SJSA1 (cell line): ENCODE measurements at regions not wholly inside any gene's neighbourhood (a gene's known extent, or its start where the extent isn't known, plus 50 kb on each side); places are given as distances from the start of the nearest gene placed in this dataset.
"Not testable (repeated sequence)": the region's sequence is repeated elsewhere in the genome, so short reads cannot be mapped to it uniquely, and the experiment has no call there.

Source experiments
- DNase-seq, 2 experiments: peaks; one replicate each; pipeline ENCODE4 v3.0.0-alpha.2; 2015 to 2020; ENCODE audit warnings: low spot score in 2 of 2, low read depth in 1 of 2
- H3K27ac ChIP-seq: fragments of 250-450 bp; sonication (Bioruptor Pico); 2 replicates; pipeline ENCODE4 v1.5.1; 2020; ENCODE audit warnings: mild to moderate bottlenecking, moderate library complexity
- H3K27me3 ChIP-seq: fragments of 250-450 bp; sonication (Bioruptor Pico); replicated peaks from 2 replicates; pipeline ENCODE4 v1.5.1; 2020; ENCODE audit warnings: mild to moderate bottlenecking, moderate library complexity
- H3K36me3 ChIP-seq: fragments of 250-450 bp; sonication (Bioruptor Pico); 2 replicates; pipeline ENCODE4 v1.5.1; 2020; ENCODE audit warnings: mild to moderate bottlenecking
- H3K4me1 ChIP-seq: fragments of 250-450 bp; sonication (Bioruptor Pico); replicated peaks from 2 replicates; pipeline ENCODE4 v1.6.1; 2021; ENCODE audit warnings: mild to moderate bottlenecking
- H3K4me3 ChIP-seq: fragments of 250-450 bp; sonication (Bioruptor Pico); 2 replicates; pipeline ENCODE4 v1.5.1; 2020; ENCODE audit warnings: mild to moderate bottlenecking
- H3K9me3 ChIP-seq: fragments of 250-450 bp; sonication (Bioruptor Pico); replicated peaks from 2 replicates; pipeline ENCODE4 v1.5.1; 2020; ENCODE audit warnings: mild to moderate bottlenecking

DNA sequence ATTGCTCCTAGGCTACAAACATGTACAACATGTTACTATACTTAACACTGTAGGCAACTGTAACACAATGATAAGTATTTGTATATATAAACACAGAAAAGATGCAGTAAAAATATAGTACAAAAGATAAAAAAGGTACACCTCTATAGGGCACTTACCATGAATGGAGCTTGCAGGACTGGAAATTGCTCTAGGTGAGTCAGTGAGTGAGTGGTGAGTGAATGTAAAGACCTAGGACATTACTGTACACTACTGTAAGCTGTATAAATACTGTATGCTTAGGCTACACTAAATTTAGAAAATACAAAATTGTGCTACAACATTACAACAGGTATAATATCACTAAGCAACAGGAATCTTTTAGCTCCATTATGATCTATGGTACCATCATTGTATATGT, 312.0 kb upstream of the PREP start:
- H3K4me3 ChIP-seq = no peak overlapping the region
- no peak overlapping the region for H3K27ac ChIP-seq
- no peak for DNase-seq
- H3K36me3 ChIP-seq = no peaks in the 10 kb centered on the region
- H3K27me3 ChIP-seq = no peaks in the 10 kb centered on the region
- H3K9me3 ChIP-seq = no peaks in the 10 kb centered on the region; the same call in 1 of the 2 replicates
- H3K4me1 ChIP-seq = no peaks in the 10 kb centered on the region

DNA sequence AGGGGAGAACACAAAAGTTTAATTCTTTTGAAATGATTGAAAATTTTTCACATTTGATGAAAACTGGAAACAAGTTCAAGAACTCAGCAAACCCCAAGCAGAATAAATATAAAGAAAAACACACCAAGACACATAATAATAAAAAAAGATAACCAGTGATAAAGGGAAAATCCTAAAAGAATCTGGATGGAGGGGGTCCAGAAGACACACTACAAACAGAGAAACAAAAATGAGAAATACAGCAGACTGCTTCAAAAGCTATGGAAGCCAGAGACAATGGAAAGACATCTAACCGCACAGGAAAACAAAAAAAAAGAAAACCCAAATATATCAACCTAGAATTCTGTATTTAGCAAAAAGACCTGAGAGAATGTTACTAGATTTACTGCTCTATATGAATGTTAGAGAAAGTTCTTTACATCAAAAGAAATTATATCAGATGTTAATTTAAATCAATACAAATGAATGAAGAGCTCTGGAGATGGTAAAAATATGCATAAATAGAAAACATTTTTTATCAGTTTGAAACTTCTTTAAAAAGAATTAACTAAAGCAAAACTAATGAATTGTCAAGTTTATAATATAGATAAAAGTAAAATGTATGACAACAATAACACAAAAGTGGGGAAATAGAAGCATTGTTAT, 310.7 kb upstream of the PREP start:
- Histone ChIP-seq H3K9me3 (no peaks in the 10 kb centered on the region; the same call in 1 of the 2 replicates), H3K4me3 (no peak overlapping the region), H3K36me3 (no peaks in the 10 kb centered on the region), H3K27ac (no peak overlapping the region), H3K4me1 (no peaks in the 10 kb centered on the region), H3K27me3 (no peaks in the 10 kb centered on the region)
- no peak for DNase-seq

DNA sequence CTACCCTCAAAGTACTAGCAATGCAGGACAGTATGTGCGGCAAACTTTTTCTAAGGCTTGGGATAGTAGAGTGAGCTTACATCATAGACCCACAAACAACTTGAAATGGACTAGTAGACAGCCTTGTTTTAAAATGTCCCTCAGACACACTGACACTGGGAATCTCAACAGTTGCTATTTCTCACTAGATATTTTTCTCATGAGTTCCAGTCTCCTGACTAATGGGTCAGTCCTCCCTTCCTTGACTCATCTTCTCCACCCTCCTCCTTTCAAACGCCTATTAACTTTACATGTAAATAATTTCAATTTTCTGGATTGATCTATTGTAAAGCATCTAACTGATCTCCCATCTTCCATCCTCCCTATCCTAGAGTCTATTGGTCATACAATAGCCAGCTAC, 308.3 kb upstream of the PREP start:
- no peaks in the 10 kb centered on the region for H3K27me3 ChIP-seq
- DNase-seq = no peak
- H3K9me3 ChIP-seq = peaks cover 2% of the 10 kb centered on the region; the same call in 1 of the 2 replicates
- H3K36me3 ChIP-seq = no peaks in the 10 kb centered on the region
- no peak overlapping the region for H3K27ac ChIP-seq
- H3K4me3 ChIP-seq = no peak overlapping the region
- H3K4me1 ChIP-seq = no peaks in the 10 kb centered on the region

- Histone ChIP-seq H3K4me3 (no peak overlapping the region), H3K9me3 (0 out of 2 replicates have a peak, but pooled peaks cover 2% of the 10 kb centered on the region), H3K4me1 (no peaks in the 10 kb centered on the region), H3K36me3 (no peaks in the 10 kb centered on the region), H3K27me3 (no peaks in the 10 kb centered on the region), H3K27ac (no peak overlapping the region)
- DNase-seq = no peak
Measured at GRCh38 chr6:105705608-105706007, 302.7 kb upstream of the PREP start.

DNA sequence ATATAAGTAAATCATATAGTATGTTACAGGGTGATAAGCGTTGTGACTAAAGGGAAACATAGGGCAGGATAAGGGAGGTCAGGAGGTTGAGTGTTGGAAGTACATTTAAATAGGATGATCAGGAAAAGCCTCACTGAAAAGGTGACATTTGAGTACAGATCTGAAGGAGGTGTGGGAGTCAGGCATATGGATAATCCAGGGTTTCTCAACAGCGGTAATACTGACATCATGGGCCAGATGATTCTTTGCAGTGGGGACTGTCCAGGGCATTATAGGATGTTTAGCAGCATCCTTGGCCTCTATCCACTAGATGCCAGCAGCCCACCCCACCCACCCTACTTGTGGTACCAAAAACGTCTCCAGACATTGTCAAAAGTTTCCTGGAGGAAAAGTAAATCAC, 292.6 kb upstream of the PREP start:
- no peak overlapping the region for H3K27ac ChIP-seq
- no peaks in the 10 kb centered on the region for H3K27me3 ChIP-seq
- H3K36me3 ChIP-seq = no peaks in the 10 kb centered on the region
- H3K9me3 ChIP-seq = no peaks in the 10 kb centered on the region; the same call in 1 of the 2 replicates
- no peaks in the 10 kb centered on the region for H3K4me1 ChIP-seq
- no peak overlapping the region for H3K4me3 ChIP-seq
- no peak for DNase-seq

DNA sequence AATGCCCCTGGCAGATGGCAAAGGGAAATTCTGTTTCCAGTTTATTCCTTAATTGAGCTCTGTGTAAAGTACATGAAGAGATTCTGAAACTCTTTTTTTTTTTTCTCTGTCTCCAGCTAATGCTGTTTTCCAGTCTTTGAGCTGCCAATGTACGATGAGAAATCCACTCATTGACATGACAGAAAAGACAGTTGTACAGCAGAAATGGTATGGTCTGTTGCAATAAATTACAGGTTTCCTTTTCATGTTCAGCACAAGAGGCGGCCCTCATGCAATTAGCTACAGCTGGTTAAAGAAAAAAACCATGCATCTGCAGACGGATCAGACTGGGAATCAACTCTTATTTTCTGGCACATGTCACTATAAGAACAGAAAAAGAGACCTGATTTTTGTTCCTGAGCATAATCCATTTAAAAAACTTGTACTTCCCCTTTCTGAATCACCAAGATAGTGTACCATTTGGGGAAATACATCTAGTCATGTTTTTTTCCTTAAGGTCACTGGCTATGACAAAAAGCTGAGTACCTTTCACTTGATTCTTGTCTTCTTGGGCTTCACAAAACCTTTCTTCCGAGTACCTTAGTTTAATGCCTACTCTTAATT, 289.8 kb upstream of the PREP start:
- DNase-seq = no peak
- Histone ChIP-seq H3K4me1 (no peaks in the 10 kb centered on the region), H3K27me3 (no peaks in the 10 kb centered on the region), H3K9me3 (no peaks in the 10 kb centered on the region; the same call in 1 of the 2 replicates), H3K4me3 (no peak overlapping the region), H3K36me3 (no peaks in the 10 kb centered on the region), H3K27ac (no peak overlapping the region)

GRCh38 chr6:105691971-105692370, 289.1 kb upstream of the PREP start:
- no peaks in the 10 kb centered on the region for H3K4me1 ChIP-seq
- H3K27me3 ChIP-seq = no peaks in the 10 kb centered on the region
- H3K36me3 ChIP-seq = no peaks in the 10 kb centered on the region
- H3K4me3 ChIP-seq = no peak overlapping the region
- H3K27ac ChIP-seq = no peak overlapping the region
- H3K9me3 ChIP-seq = no peaks in the 10 kb centered on the region; the same call in 1 of the 2 replicates
- no peak for DNase-seq

DNA sequence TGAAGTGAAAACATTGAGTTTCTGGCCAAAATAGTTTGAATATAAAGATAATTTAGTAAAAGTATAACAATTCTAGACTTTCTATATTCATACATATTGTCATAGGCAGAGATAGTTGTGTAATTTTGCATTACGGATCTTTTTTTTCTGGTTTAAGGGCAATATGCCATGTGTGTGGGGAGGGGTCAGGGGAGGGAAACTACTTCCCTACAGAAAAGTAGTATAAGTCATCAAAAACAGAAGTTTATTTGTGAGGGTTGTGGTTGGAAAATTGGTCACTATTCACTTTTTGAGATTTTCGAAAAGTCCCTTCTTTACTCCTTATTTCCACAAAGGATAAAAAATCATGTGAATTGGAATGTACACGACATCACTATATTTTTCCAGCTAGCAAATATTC, 288.2 kb upstream of the PREP start:
- Histone ChIP-seq H3K36me3 (no peaks in the 10 kb centered on the region), H3K27me3 (no peaks in the 10 kb centered on the region), H3K27ac (no peak overlapping the region), H3K4me1 (no peaks in the 10 kb centered on the region), H3K9me3 (no peaks in the 10 kb centered on the region; the same call in 1 of the 2 replicates), H3K4me3 (no peak overlapping the region)
- no peak for DNase-seq

- Histone ChIP-seq H3K27me3 (no peaks in the 10 kb centered on the region), H3K9me3 (no peaks in the 10 kb centered on the region; the same call in 1 of the 2 replicates), H3K27ac (no peak overlapping the region), H3K4me1 (no peaks in the 10 kb centered on the region), H3K4me3 (no peak overlapping the region), H3K36me3 (no peaks in the 10 kb centered on the region)
- no peak for DNase-seq
Measured at GRCh38 chr6:105688573-105688972, 285.7 kb upstream of the PREP start.

GRCh38 chr6:105686793-105687192, 283.9 kb upstream of the PREP start:
- DNase-seq, H3K27ac ChIP-seq, H3K9me3 ChIP-seq, H3K4me1 ChIP-seq, H3K4me3 ChIP-seq, H3K36me3 ChIP-seq, H3K27me3 ChIP-seq: not testable (repeated sequence)

DNA sequence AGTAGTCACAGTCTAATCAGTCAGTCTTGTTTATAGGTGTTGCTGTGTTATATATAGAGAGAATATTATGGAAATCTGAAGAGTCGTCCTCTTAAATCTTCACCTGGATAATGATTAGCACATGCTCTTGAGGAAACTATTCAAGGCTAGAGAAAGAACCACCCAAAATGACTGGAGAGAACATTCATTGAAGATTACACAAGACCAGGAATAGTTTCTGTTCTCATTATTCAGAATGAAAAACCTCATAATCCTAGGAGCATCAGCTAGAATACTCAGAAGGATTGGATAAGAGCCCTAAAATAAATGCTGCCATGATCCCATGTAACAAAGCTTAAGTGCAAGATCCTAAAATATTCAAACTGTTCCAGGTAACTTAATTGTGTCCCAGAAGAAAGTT, 278.2 kb upstream of the PREP start:
- Histone ChIP-seq H3K27ac (no peak overlapping the region), H3K4me3 (no peak overlapping the region), H3K27me3 (no peaks in the 10 kb centered on the region), H3K4me1 (peaks cover 4% of the 10 kb centered on the region), H3K9me3 (no peaks in the 10 kb centered on the region), H3K36me3 (no peaks in the 10 kb centered on the region)
- no peak for DNase-seq

- no peaks in the 10 kb centered on the region for H3K9me3 ChIP-seq
- DNase-seq = no peak
- H3K27me3 ChIP-seq = no peaks in the 10 kb centered on the region
- peaks cover 10% of the 10 kb centered on the region for H3K4me1 ChIP-seq
- no peak overlapping the region for H3K27ac ChIP-seq
- H3K36me3 ChIP-seq = no peaks in the 10 kb centered on the region
- H3K4me3 ChIP-seq = no peak overlapping the region
Measured at GRCh38 chr6:105680131-105680530, 277.2 kb upstream of the PREP start.

DNA sequence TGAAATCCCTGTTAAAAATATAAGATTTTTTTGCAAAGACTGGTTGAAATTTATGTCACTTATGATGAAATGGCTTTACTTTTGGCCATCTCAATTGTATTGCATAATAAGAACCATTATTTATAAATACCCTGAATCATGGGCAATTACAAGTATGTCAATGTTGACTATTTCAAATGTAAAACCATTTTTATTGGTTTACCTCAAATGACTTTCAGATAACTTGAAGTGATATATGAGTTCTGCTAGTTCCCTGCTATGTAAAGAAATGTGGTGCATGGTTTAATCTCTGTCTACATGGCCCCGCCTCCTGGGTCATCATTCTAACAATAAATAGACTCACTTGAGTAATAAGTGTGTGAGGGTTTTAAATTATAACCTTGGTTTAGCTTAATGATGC, 275.6 kb upstream of the PREP start:
- DNase-seq = no peak
- Histone ChIP-seq H3K27ac (no peak overlapping the region), H3K4me1 (peaks cover 19% of the 10 kb centered on the region), H3K27me3 (no peaks in the 10 kb centered on the region), H3K36me3 (no peaks in the 10 kb centered on the region), H3K9me3 (no peaks in the 10 kb centered on the region), H3K4me3 (no peak overlapping the region)

DNA sequence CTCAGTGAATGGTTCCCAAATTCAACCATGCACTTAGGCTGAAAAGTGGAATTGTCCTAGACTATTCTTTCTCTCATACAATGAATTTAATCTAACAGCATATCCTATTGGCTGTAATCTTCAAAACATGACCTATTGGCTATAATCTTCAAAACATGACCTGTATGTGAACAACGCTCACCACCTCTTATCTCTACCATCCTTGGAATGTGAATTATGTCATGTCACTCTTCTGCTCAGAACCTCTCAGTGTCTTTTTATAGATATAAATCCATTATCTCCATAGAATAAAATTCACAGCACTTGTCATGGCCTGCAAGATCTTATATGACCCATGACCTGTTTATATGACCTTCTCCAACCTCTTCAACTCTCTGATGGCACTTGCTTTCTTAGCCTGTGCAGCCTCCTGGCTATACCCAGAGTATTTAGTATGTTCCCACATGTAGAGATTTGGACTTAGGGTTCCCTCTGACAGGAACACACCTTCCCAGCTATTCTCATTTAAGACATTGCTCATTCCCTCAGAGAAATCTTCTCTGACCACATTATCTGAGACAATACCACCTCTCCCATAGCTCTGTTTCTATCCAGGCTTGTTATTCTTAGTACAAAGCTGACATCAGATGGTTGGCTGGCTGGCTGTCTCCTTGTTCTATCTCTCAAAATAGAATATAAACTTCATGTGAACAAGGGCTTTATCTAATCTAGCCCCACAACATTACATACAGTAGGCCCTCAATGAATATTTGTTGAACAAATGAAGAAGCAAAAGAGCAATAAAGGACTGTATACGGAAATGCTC, 275.0 kb upstream of the PREP start:
- no peaks in the 10 kb centered on the region for H3K27me3 ChIP-seq
- H3K9me3 ChIP-seq = no peaks in the 10 kb centered on the region
- H3K36me3 ChIP-seq = no peaks in the 10 kb centered on the region
- no peak overlapping the region for H3K27ac ChIP-seq
- H3K4me1 ChIP-seq = peaks cover 19% of the 10 kb centered on the region
- no peak overlapping the region for H3K4me3 ChIP-seq
- no peak for DNase-seq
